ENCODE measurements at regions not wholly inside any gene's neighbourhood (a gene's known extent, or its start where the extent isn't known, plus 50 kb on each side); places are given as distances from the start of the nearest gene placed in this dataset.

GRCh38 chr3:15952543-15953175, 154.9 kb upstream of the ANKRD28 start:
- DNase-seq, result no peak

- DNase-seq, result no peak
Observed at GRCh38 chr3:15953841-15954240, 156.1 kb upstream of the ANKRD28 start.

GRCh38 chr3:15955968-15956367, 158.2 kb upstream of the ANKRD28 start:
- no peak for DNase-seq

- no peak for DNase-seq
Observed at GRCh38 chr3:15958692-15959433, 161.1 kb upstream of the ANKRD28 start.

- DNase-seq, result no peak
Observed at GRCh38 chr3:15959434-15959811, 161.6 kb upstream of the ANKRD28 start.

GRCh38 chr3:15964605-15965442, 167.0 kb upstream of the ANKRD28 start:
- DNase-seq, result no peak

- no peak for DNase-seq
Observed at GRCh38 chr3:15967577-15967976, 169.8 kb upstream of the ANKRD28 start.

GRCh38 chr3:15969874-15970640, 172.3 kb upstream of the ANKRD28 start:
- no peak for DNase-seq

- no peak for DNase-seq
Observed at GRCh38 chr3:15973414-15973813, 175.6 kb upstream of the ANKRD28 start.

- DNase-seq, result no peak
Observed at GRCh38 chr3:15973940-15974339, 176.2 kb upstream of the ANKRD28 start.

- DNase-seq, result no peak
Observed at GRCh38 chr3:15974647-15975046, 176.9 kb upstream of the ANKRD28 start.

GRCh38 chr3:15976524-15976923, 178.7 kb upstream of the ANKRD28 start:
- DNase-seq, result no peak

GRCh38 chr3:15977090-15977489, 179.3 kb upstream of the ANKRD28 start:
- no peak for DNase-seq

- no peak for DNase-seq
Observed at GRCh38 chr3:15977598-15978232, 179.9 kb upstream of the ANKRD28 start.

GRCh38 chr3:15978801-15979200, 181.0 kb upstream of the ANKRD28 start:
- no peak for DNase-seq

- no peak for DNase-seq
Observed at GRCh38 chr3:15979495-15979894, 181.7 kb upstream of the ANKRD28 start.

- DNase-seq, result no peak
Observed at GRCh38 chr3:15979900-15980299, 182.1 kb upstream of the ANKRD28 start.

- DNase-seq, result no peak
Observed at GRCh38 chr3:15982243-15982642, 184.5 kb upstream of the ANKRD28 start.

GRCh38 chr3:15982667-15983196, 185.0 kb upstream of the ANKRD28 start:
- peak; percentile 48 for DNase-seq

GRCh38 chr3:15983232-15983631, 185.5 kb upstream of the ANKRD28 start:
- DNase-seq, result no peak

GRCh38 chr3:15983693-15984092, 185.9 kb upstream of the ANKRD28 start:
- DNase-seq, result no peak

- DNase-seq, result no peak
Observed at GRCh38 chr3:15989419-15989818, 185.1 kb upstream of the GALNT15 start.
